Lower leg skin (tissue), 3 donors: ENCODE measurements at regions not wholly inside any gene's neighbourhood (a gene's known extent, or its start where the extent isn't known, plus 50 kb on each side); places are given as distances from the start of the nearest gene placed in this dataset.

Source experiments
- CTCF ChIP-seq, 3 donors: fragments of 450-650 bp; IDR thresholded peaks; one replicate each; pipeline ENCODE4 v1.5.1; 2016; ENCODE audit warnings: antibody characterized with exemption in 3 of 3, mild to moderate bottlenecking in 3 of 3, moderate library complexity in 2 of 3
- POLR2A ChIP-seq, 2 donors: fragments of 450-650 bp; IDR thresholded peaks; one replicate each; pipeline ENCODE4 v1.6.1; 2016 to 2017; ENCODE audit warnings: antibody characterized with exemption in 2 of 2, mild to moderate bottlenecking in 1 of 2, moderate library complexity in 1 of 2

- TF ChIP-seq POLR2A (IDR thresholded peaks at IDR 0.05) (no peak), CTCF (IDR thresholded peaks at IDR 0.05) (no peak)
Measured at GRCh38 chr3:198097048-198097447, 137.0 kb downstream of the LMLN start.
